ENCODE measurements at regions not wholly inside any gene's neighbourhood (a gene's known extent, or its start where the extent isn't known, plus 50 kb on each side); places are given as distances from the start of the nearest gene placed in this dataset.
A peak's percentile ranks its signal among the peaks of the same experiment; 100 is the strongest.

- H3K4me3 ChIP-seq (ENCODE audit: low read depth, low read length, poor library complexity, severe bottlenecking): peak overlapping the region; percentile 19
- TF ChIP-seq EZH2 (IDR thresholded peaks at IDR 0.05; ENCODE audit: borderline replicate concordance, low read length): no peak
- TF ChIP-seq CTCF (IDR thresholded peaks at IDR 0.05; ENCODE audit: low read length): no peak
- H3F3A ChIP-seq (ENCODE audit: insufficient read depth, low read length): no peaks in the 10 kb centered on the region
- peak overlapping the region; percentile 51; the same call in 1 of the 2 replicates for H3K4me2 ChIP-seq (ENCODE audit: low read length)
- H3K4me1 ChIP-seq (ENCODE audit: insufficient read depth, low read length, severe bottlenecking): peaks cover 46% of the 10 kb centered on the region
- H3K9me2 ChIP-seq (ENCODE audit: low read depth, low read length): no peaks in the 10 kb centered on the region
- H3K79me2 ChIP-seq (ENCODE audit: insufficient read depth, low read length): no peaks in the 10 kb centered on the region
- H3K9ac ChIP-seq (ENCODE audit: low read length): no peak overlapping the region
- H3K27ac ChIP-seq (ENCODE audit: low read depth, low read length, poor library complexity, severe bottlenecking): peak overlapping the region; percentile 81
- no peaks in the 10 kb centered on the region for H3K36me3 ChIP-seq (ENCODE audit: insufficient read depth, low read length)
- 0 out of 2 replicates have a peak overlapping the region, but pooled peaks have one; percentile 12 for H2AFZ ChIP-seq (ENCODE audit: low read length)
- H3K9me3 ChIP-seq (ENCODE audit: low read length): no peaks in the 10 kb centered on the region
- no peaks in the 10 kb centered on the region for H4K20me1 ChIP-seq (ENCODE audit: insufficient read depth, low read length)
- no peaks in the 10 kb centered on the region for H3K27me3 ChIP-seq (ENCODE audit: insufficient read depth, low read length)
These were observed 166.8 kb upstream of the HMCN1 start for GRCh38 chr1:185567440-185567839.

GRCh38 chr1:185566995-185567394 is 167.2 kb upstream of the HMCN1 start:
- peak overlapping the region; percentile 51 for H3K4me2 ChIP-seq (ENCODE audit: low read length)
- no peak overlapping the region; the same call in 1 of the 2 replicates for H3K9ac ChIP-seq (ENCODE audit: low read length)
- H3K4me1 ChIP-seq (ENCODE audit: insufficient read depth, low read length, severe bottlenecking): peaks cover 46% of the 10 kb centered on the region

GRCh38 chr1:185565302-185565701 is 168.9 kb upstream of the HMCN1 start:
- Histone ChIP-seq H3K9ac (ENCODE audit: low read length) (no peak overlapping the region), H3K79me2 (ENCODE audit: insufficient read depth, low read length) (no peaks in the 10 kb centered on the region), H3K4me3 (ENCODE audit: low read depth, low read length, poor library complexity, severe bottlenecking) (no peak overlapping the region), H3K9me2 (ENCODE audit: low read depth, low read length) (no peaks in the 10 kb centered on the region), H2AFZ (ENCODE audit: low read length) (no peak overlapping the region), H3K9me3 (ENCODE audit: low read length) (no peaks in the 10 kb centered on the region), H3F3A (ENCODE audit: insufficient read depth, low read length) (no peaks in the 10 kb centered on the region), H3K4me2 (ENCODE audit: low read length) (no peak overlapping the region), H3K27me3 (ENCODE audit: insufficient read depth, low read length) (no peaks in the 10 kb centered on the region), H4K20me1 (ENCODE audit: insufficient read depth, low read length) (no peaks in the 10 kb centered on the region), H3K36me3 (ENCODE audit: insufficient read depth, low read length) (no peaks in the 10 kb centered on the region), H3K4me1 (ENCODE audit: insufficient read depth, low read length, severe bottlenecking) (peaks cover 59% of the 10 kb centered on the region), H3K27ac (ENCODE audit: low read depth, low read length, poor library complexity, severe bottlenecking) (peak overlapping the region; percentile 81)
- TF ChIP-seq CTCF (IDR thresholded peaks at IDR 0.05; ENCODE audit: low read length): no peak
- TF ChIP-seq EZH2 (IDR thresholded peaks at IDR 0.05; ENCODE audit: borderline replicate concordance, low read length): no peak

More at GRCh38 chr1:185566995-185567394, 167.2 kb upstream of the HMCN1 start:
- no peaks in the 10 kb centered on the region for H3F3A ChIP-seq (ENCODE audit: insufficient read depth, low read length)
- no peaks in the 10 kb centered on the region for H3K9me3 ChIP-seq (ENCODE audit: low read length)
- H3K9me2 ChIP-seq (ENCODE audit: low read depth, low read length): no peaks in the 10 kb centered on the region
- 0 out of 2 replicates have a peak overlapping the region, but pooled peaks have one; percentile 12 for H2AFZ ChIP-seq (ENCODE audit: low read length)
- H4K20me1 ChIP-seq (ENCODE audit: insufficient read depth, low read length): no peaks in the 10 kb centered on the region
- no peaks in the 10 kb centered on the region for H3K36me3 ChIP-seq (ENCODE audit: insufficient read depth, low read length)
- H3K27ac ChIP-seq (ENCODE audit: low read depth, low read length, poor library complexity, severe bottlenecking): peak overlapping the region; percentile 81
- TF ChIP-seq CTCF (IDR thresholded peaks at IDR 0.05; ENCODE audit: low read length): no peak
- H3K4me3 ChIP-seq (ENCODE audit: low read depth, low read length, poor library complexity, severe bottlenecking): peak overlapping the region; percentile 19
- H3K79me2 ChIP-seq (ENCODE audit: insufficient read depth, low read length): no peaks in the 10 kb centered on the region
- H3K27me3 ChIP-seq (ENCODE audit: insufficient read depth, low read length): no peaks in the 10 kb centered on the region
